Transverse colon (tissue), 4 donors: ENCODE measurements at regions not wholly inside any gene's neighbourhood (a gene's known extent, or its start where the extent isn't known, plus 50 kb on each side); places are given as distances from the start of the nearest gene placed in this dataset.

Experiments
- DNase-seq: peaks from one replicate; pipeline ENCODE4 v3.0.0-alpha.2; 2019
- H3K27ac ChIP-seq, 4 donors: fragments of 200-600 bp; sonication (generic); 2 replicates each; pipeline ENCODE4 v1.5.1; 2016 to 2018; ENCODE audit warnings: inconsistent platforms in 4 of 4
- H3K27me3 ChIP-seq: fragments of 200-600 bp; sonication (generic); 2 replicates; pipeline ENCODE4 v1.5.1; 2017; ENCODE audit warnings: inconsistent platforms
- H3K36me3 ChIP-seq, 4 donors: fragments of 200-600 bp; sonication (generic); 2 replicates each; pipeline ENCODE4 v1.5.1; 2017 to 2019; ENCODE audit warnings: inconsistent platforms in 4 of 4
- H3K4me1 ChIP-seq, 4 donors: fragments of 200-600 bp; sonication (generic); 2 replicates each; pipeline ENCODE4 v1.5.1; 2017 to 2020; ENCODE audit warnings: inconsistent platforms in 4 of 4
- H3K4me3 ChIP-seq, 4 donors: fragments of 200-600 bp; sonication (generic); 1 replicate in 1 of 4; 2 replicates in 3 of 4; pipeline versions ENCODE4 v1.5.1 to v1.6.1; 2017 to 2019; ENCODE audit warnings: inconsistent platforms in 4 of 4
- H3K9me3 ChIP-seq, 2 donors: fragments of 200-600 bp; sonication (generic); 2 replicates each; pipeline ENCODE4 v1.5.1; 2017 to 2019; ENCODE audit warnings: inconsistent platforms in 2 of 2
- CTCF ChIP-seq, 5 experiments: fragments of 200-600 bp in 3 of 5; fragments of 450-650 bp in 2 of 5; sonication (generic) in 3 of 5; IDR thresholded peaks; 1 replicate in 2 of 5; 2 replicates in 3 of 5; pipeline ENCODE4 v1.5.1; 2016 to 2017; ENCODE audit warnings: antibody characterized with exemption in 5 of 5, inconsistent platforms in 3 of 5, mild to moderate bottlenecking in 2 of 5, moderate library complexity in 1 of 5
- EP300 ChIP-seq: sonication (generic); formaldehyde crosslinking; IDR thresholded peaks from one replicate; pipeline ENCODE4 v1.6.1; 2017; ENCODE audit warnings: antibody characterized with exemption, low read depth
- POLR2A ChIP-seq: fragments of 450-650 bp; IDR thresholded peaks from one replicate; pipeline ENCODE4 v1.6.1; 2016; ENCODE audit warnings: antibody characterized with exemption, mild to moderate bottlenecking, moderate library complexity
- POLR2AphosphoS5 ChIP-seq, 3 donors: sonication (generic); formaldehyde crosslinking; IDR thresholded peaks; one replicate each; pipeline ENCODE4 v1.6.1; 2016; ENCODE audit warnings: antibody characterized with exemption in 3 of 3
- WGBS, 2 donors: methylation state at CpG; one replicate each; pipeline ENCODE4 v1.1.5; 2018; ENCODE audit warnings: low coverage in 1 of 2; 5-methylcytosine and 5-hydroxymethylcytosine counted together
- in situ Hi-C, 4 donors: fragments of 200-750 bp; cut with MboI; loops; one replicate each; pipeline versions ENCODE4 v1.15.0 to v1.15.1; 2017; ENCODE audit warnings: low sequenced_read_pairs in 3 of 4, low pct_ligation_motif_present in 1 of 4, low pct_unique_long_range_greater_than_20kb in 1 of 4
- intact Hi-C: fragments of 100-400 bp; cut with DNase I; formaldehyde crosslinking; loops from one replicate; pipeline ENCODE4 v1.15.1; 2023; ENCODE audit warnings: low total_unique reads

- no peak for TF ChIP-seq POLR2AphosphoS5 (IDR thresholded peaks at IDR 0.05)
- H3K9me3 ChIP-seq: no peaks in the 10 kb centered on the region
- no peaks in the 10 kb centered on the region for H3K27me3 ChIP-seq
- H3K27ac ChIP-seq: no peak overlapping the region
- H3K4me1 ChIP-seq: no peaks in the 10 kb centered on the region
- H3K36me3 ChIP-seq: no peaks in the 10 kb centered on the region
- intact Hi-C loops (no loop called here), in situ Hi-C loops (no loop called here)
- 81 to 89% methylated on average over 4 of the region's 4 CpGs for WGBS, 2 donors
- no peak for DNase-seq
- no peak overlapping the region for H3K4me3 ChIP-seq
Observed at GRCh38 chr1:168397806-168398205, 117.1 kb downstream of the TBX19 start.

GRCh38 chr1:168396940-168397684 lies 116.4 kb downstream of the TBX19 start:
- WGBS, 2 donors: 24 to 26% methylated on average over 2 to 3 of the region's 3 CpGs
- no peaks in the 10 kb centered on the region for H3K4me1 ChIP-seq
- no peaks in the 10 kb centered on the region for H3K9me3 ChIP-seq
- in situ Hi-C loops: no loop called here
- H3K36me3 ChIP-seq: no peaks in the 10 kb centered on the region
- no peak overlapping the region for H3K27ac ChIP-seq
- H3K4me3 ChIP-seq: no peak overlapping the region
- intact Hi-C loops: no loop called here
- no peak for DNase-seq
- H3K27me3 ChIP-seq: no peaks in the 10 kb centered on the region
- TF ChIP-seq POLR2AphosphoS5 (IDR thresholded peaks at IDR 0.05) (no peak), POLR2A (no peak), CTCF (IDR thresholded peaks at IDR 0.05) (no peak), EP300 (no peak)

GRCh38 chr1:168396508-168396907 lies 115.8 kb downstream of the TBX19 start:
- TF ChIP-seq CTCF (IDR thresholded peaks at IDR 0.05) (no peak), POLR2AphosphoS5 (IDR thresholded peaks at IDR 0.05) (no peak), EP300 (no peak), POLR2A (no peak)
- in situ Hi-C loops (no loop called here), intact Hi-C loops (no loop called here)
- WGBS, 2 donors: 86% methylated on average over 2 of the region's 2 CpGs
- DNase-seq: no peak
- Histone ChIP-seq H3K36me3 (no peaks in the 10 kb centered on the region), H3K4me3 (no peak overlapping the region), H3K9me3 (no peaks in the 10 kb centered on the region), H3K27me3 (no peaks in the 10 kb centered on the region), H3K27ac (no peak overlapping the region), H3K4me1 (no peaks in the 10 kb centered on the region)

- Histone ChIP-seq H3K9me3 (no peaks in the 10 kb centered on the region), H3K36me3 (no peaks in the 10 kb centered on the region), H3K4me1 (no peaks in the 10 kb centered on the region), H3K27me3 (no peaks in the 10 kb centered on the region), H3K27ac (no peak overlapping the region), H3K4me3 (no peak overlapping the region)
- WGBS, 2 donors: 95 to 100% methylated on average over 1 of the region's 1 CpG
- TF ChIP-seq EP300 (no peak), CTCF (IDR thresholded peaks at IDR 0.05) (no peak), POLR2AphosphoS5 (IDR thresholded peaks at IDR 0.05) (no peak), POLR2A (no peak)
- intact Hi-C loops (no loop called here), in situ Hi-C loops (no loop called here)
- no peak for DNase-seq
Observed at GRCh38 chr1:168394858-168395257, 114.2 kb downstream of the TBX19 start.
